ENCODE measurements at regions not wholly inside any gene's neighbourhood (a gene's known extent, or its start where the extent isn't known, plus 50 kb on each side); places are given as distances from the start of the nearest gene placed in this dataset.
"Not testable (repeated sequence)": the region's sequence is repeated elsewhere in the genome, so short reads cannot be mapped to it uniquely, and the experiment has no call there.

DNA sequence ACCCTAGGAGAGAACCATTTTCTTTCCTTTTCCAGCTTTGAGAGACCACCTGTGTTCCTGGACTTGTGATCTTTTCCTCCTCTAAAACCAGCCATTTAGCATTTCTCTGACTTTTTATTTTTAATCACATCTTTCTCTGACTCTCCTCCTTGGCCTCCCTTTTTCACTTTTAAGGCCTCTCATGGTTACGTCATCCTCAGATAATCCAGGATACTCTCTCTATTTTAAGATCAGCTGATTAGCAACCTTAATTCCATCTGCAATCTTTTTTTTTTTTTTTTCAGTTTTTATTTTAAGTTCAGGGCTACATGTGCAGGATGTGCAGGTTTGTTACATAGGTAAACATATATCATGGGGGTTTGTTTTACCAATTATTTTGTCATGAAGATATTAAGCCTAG, 54.0 kb downstream of the RFPL4B start:
- no peak for DNase-seq (ENCODE audit: low read depth in 2 of 2)

DNA sequence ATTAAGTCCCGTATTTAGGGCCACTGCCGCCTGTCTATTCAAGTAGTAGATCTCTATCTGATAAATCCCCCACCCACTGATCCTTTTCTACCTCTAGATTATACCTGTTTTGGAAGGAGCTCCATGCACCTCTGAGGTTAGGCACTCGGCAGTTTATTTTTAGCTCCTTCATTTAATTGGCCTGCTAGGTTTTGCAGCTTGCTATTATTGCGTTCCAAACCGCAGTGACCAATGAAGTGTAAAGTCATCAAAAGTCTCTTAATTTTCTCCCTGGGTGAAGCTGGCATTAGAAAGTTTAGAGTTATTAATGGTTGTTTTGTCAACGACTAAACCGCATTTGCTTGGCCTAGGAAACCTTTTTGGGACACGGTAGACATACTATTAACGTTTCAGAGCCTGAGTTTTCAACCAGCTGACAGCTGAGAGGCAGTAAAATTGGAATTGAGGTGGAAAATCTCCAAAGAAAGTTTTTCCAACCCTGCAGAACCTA, 60.0 kb downstream of the RFPL4B start:
- DNase-seq (ENCODE audit: low read depth in 2 of 2) = no peak

DNA sequence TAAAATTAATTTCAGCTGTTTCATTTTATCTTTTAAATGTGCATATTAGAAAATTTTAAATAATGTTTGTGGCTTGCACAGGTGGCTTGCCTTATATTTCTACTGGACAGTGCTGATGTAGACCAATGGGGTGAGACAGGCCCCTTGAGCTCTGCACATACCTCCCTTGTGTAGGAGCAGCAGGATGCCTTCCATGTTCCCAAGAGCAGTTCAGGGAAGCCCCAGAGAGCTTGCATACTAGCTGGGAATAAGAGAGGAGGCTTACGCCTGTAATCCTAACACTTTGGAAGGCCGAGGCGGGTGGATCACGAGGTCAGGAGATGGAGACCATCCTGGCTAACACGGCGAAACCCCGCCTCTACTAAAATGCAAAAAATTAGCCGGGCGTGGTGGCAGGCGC, 61.4 kb downstream of the RFPL4B start:
- no peak for DNase-seq (ENCODE audit: low read depth in 2 of 2)

DNA sequence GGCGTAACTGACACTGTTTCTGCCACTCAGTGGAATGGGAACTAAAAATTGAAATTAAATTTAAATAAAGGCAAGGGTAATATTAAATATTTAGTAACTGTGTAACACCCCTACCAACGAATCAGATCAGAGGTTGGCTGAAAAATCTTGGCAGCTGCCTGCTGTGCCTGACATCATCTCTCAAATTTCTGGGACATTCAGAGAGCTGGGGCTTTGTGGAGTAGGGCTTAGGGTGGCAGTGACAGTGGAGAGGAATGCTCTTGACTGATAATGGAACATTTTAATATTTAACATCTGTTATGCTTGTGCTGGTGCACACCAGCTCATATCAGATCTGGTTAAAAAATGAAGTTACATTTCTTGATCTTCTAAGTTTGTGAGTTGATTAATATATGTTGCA, 62.2 kb downstream of the RFPL4B start:
- no peak for DNase-seq (ENCODE audit: low read depth in 2 of 2)

DNA sequence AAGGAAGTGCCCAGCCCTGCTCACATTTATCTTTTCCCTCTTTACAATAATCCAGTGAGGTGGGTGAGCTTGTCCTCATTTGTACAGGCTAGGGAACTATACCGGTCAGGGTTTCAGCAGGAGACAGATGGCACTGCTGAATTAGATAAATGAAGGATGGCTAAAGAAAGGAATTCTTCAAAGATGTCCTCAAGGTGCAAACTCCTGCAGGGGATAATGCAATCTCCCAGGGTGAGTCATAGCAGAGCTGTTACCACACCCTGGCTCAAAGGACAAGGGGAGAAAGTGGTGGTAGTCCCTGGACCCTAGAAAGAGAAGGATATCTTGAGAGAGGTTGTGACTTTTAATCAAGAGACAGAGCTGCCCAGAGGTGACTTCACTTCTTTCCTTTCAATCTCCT, 66.7 kb downstream of the RFPL4B start:
- no peak for DNase-seq (ENCODE audit: low read depth in 2 of 2)

DNA sequence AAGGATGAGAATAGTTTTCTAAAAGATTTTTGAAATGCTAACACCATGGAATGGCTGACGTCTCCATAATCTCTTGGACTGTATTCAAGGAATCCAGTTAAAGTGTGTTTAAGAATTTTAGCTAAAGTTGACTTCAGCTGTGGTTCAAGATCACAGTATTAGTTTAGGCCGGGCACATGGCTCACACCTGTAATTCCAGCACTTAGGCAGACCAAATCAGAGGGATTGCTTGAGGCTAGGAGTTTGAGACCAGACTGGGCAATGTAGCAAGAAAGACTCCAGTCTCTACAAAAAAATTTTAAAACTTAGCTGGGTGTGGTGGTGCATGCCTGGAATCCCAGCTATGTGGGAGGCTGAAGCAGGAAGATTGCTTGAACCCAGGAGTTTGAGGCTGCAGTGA, 68.2 kb downstream of the RFPL4B start:
- no peak for DNase-seq (ENCODE audit: low read depth in 2 of 2)

DNA sequence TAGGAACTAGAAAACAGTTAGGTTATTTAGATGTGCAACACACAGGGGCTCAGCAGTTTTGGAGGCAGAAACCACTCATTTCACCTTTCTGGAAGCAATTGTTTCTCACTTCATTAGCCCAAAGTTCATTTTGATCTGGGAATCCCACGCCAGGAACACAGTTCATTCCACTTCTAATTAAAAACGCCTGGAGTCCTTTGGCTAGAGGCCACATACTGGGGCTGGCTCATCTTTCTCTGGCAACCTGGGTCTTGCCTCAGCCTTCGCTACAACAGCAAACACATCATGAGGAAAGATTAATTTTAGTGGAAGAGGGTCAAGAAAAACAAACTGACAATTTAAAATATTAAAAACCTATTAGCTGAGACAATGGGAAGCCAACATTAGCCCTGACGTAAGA, 69.7 kb downstream of the RFPL4B start:
- no peak for DNase-seq (ENCODE audit: low read depth in 2 of 2)

DNA sequence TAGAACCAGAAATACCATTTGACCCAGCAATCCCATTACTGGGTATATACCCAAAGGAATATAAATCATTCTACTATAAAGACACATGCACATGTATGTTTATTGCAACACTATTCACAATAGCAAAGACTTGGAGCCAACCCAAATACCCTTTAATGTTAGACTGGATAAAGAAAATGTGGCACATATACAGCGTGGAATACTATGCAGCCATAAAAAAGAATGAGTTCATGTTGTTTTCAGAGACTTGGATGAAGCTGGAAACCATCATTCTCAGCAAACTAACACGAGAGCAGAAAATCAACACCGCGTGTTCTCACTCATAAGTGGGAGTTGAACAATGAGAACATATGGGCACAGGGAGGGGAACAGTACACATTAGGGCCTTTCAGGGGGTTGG, 79.9 kb downstream of the RFPL4B start:
- DNase-seq (ENCODE audit: low read depth in 2 of 2) = not testable (repeated sequence)

DNA sequence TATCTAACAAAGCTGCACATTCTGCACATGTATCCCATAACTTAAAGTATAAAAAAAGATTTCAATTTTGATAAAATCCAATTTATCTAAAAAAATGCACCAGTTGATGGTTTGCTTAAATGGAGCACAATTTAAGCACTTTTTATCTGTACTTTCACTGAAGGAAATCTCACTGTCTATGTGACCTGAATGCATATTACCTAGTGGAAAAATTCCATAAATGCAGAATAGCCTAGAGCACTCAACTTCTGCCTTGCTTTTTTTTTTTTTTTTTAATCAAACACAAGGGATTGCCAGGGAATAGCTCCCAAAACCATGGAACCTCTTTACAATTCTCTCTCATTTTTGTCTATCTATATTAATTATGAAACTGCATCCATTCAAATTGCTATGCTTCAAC, 80.4 kb downstream of the RFPL4B start:
- DNase-seq (ENCODE audit: low read depth in 2 of 2) = no peak

DNA sequence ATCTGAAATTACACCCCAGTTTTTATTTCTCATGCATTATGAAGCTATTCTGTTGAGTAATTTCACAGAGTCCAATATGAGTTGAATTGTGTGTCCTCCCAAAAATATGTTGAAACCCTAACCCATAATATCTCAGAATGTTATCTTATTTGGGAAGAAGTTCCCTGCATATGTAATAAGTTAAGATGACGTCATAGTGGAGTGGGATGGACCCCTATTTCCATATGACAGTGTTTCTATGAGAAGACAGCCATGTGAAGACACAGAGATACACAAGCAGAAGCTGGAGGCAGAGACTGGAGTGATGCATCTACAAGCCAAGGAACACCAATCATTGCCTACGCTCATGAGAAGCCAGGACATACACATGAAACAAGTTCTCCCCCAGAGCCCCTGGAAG, 81.3 kb downstream of the RFPL4B start:
- DNase-seq (ENCODE audit: low read depth in 2 of 2) = no peak

DNA sequence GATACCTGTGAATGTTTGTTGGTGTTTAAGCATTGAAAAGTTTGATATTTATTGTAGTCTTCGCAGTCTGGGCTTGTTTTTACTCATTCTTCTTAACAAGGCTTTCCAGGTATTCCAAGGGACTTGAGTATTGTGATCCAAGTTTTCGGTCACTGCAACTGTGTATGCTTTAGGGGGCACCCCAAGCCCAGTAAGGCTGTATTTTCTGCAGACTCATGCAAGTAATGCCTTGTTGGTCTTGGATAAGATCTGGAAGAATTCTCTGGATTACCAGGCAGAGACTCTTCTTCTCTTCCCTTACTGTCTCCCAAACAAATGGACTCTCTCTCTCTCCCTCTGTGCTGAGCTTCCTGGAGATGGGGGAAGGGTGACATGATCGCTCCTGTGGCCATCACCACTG, 82.1 kb downstream of the RFPL4B start:
- DNase-seq (ENCODE audit: low read depth in 2 of 2) = no peak

DNA sequence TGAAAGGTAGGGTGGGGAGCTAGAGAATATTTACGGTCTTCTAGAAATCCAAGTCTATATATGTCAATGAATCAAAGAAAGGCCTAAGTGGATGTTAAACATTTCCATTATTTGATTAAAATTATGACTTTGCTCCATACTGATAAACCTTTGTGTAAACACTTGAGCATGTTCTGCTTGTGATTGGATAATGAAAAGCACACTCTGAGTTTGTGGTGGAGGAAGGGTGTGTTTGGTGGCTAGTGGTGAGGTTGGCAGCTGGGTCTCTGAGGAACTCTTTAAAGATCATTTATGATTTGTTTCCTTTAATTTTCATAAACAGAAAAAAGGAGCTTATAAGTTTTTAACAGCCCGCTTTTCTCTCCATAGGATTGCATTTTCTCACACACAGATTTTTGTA, 84.7 kb downstream of the RFPL4B start:
- no peak for DNase-seq (ENCODE audit: low read depth in 2 of 2)

DNA sequence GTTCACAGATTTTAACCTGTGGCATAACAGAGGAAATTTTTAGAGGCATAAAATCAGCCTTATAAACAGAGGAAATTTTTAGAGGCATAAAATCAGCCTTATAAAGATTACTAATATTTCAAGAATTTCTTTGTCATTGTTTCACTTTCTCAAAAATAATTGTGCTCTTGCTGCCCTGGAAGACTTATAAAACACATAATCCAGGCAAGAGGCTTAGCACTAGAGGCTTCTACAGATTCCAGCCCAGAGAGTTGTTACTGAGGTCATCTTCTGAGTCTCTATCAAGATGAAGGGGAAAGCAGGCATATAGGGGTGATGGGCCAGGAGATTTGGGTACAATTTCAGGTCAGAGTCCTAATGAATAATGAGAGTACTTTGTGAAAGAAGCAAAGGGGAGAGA, 85.7 kb downstream of the RFPL4B start:
- no peak for DNase-seq (ENCODE audit: low read depth in 2 of 2)

DNA sequence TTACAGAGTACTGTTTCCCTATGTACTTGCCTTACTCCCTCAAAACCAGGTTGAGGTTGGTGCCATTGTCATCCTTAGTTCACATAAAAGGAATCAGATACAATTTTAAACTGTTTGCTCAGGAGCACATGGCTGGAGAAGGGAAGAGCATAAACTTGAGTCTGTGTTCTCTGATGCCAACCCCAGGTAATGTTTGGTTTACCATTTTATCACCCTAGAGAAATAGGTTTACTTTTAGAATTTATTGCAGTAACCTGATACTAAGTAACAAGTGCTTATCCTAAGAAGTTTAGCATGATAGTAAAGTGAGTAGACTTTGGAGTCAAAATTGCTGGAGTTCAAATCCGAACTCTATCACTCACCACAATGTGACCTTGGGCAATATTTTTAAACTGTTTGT, 86.3 kb downstream of the RFPL4B start:
- no peak for DNase-seq (ENCODE audit: low read depth in 2 of 2)

DNA sequence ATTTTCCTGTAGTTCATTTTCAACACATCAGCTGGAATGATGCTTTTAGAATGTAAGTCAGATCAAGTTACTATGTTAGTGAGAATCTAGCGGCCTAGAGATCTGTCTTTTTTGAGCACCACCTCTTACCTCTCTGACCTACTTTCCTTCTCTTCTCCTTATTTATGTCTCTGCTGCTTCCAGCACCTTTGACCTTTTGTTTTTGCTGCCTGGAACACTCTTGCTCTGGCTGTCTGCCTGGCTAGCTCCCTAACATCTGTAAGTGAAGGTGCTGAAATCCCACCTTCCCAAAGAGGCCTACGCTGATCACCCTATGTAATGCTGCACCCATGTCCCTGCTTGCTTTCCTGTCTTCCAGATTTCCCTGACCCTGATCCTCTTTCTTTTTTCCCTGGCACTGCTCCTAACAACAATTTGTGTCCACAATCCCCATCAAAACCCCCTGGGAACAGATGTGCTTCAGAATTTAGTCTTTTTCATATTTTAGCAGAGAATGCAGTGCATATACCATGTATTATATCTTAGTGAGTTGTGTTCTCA, 87.8 kb downstream of the RFPL4B start:
- DNase-seq (ENCODE audit: low read depth in 2 of 2) = no peak

DNA sequence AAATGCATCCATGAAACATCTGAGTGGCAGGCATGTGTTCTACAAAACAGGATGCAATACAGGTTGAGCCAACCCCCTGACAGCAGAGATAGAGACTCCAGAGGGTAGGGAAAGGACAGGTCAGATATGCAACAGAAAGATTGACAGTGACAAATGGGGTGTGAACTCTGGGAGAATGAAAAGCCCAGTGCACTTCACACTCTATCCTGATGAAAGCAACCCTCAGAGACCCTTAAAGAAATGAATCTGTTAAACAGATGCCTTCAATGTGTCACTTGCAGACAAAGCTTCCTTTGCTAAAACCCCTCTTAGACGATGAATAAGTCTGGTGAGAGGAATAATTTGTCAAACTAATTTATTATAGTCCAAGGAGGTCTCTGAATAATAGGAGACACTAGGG, 89.9 kb downstream of the RFPL4B start:
- no peak for DNase-seq (ENCODE audit: low read depth in 2 of 2)

DNA sequence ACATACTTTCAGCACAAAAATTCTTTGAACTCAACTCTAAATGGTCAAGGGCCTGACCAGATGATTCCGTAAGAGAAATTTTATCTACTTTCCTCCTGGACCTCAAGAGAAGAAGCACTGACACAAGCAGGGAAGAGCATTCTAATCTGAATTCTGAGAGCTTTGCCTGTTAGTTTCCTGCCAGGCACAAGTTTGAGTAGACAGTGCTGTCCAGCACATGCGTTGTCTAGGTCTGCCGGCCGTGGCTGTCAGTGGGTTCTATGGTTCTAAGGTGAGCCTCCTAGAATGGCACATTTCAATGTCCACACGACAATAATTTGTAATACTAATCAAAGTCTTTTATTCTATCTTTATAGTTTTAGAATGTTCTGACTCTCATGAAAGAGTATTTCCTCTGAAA, 91.9 kb downstream of the RFPL4B start:
- DNase-seq (ENCODE audit: low read depth in 2 of 2) = no peak

DNA sequence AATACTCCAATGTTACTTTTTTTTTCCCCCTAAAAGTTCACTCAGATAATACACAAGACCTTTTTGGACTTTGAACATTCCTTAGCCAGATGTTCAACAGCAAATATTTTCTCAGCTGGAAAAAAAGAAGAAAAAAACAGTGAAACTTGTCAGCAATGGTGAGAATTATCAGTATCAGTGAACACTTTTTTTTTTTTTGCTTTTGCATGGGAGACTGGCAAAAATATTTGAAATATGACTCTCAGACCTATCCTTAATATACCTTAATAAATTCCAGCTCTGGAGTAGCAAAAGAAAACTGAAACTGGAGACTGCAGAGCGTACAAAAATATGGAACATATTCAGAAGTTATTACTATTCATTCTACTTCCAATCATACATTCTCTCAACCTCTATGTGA, 92.3 kb downstream of the RFPL4B start:
- DNase-seq (ENCODE audit: low read depth in 2 of 2) = no peak

DNA sequence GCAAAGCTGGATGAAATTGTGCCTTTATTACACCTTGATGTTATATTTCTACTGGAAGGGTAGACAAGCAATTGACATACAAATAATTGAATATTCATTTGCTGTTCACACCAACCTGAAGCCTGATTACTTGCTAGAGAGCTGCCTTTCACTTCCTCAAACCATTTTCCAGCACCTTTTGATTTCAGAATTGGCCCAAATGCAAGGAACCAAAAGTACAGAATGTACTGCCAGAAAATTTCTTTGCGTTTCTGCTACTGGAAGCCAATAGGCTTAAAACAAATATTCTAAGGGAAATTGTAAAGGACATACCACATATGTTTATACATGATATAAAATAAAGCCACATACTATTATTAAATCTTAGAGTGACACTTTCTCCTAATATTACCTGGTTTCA, 94.5 kb downstream of the RFPL4B start:
- no peak for DNase-seq (ENCODE audit: low read depth in 2 of 2)

DNA sequence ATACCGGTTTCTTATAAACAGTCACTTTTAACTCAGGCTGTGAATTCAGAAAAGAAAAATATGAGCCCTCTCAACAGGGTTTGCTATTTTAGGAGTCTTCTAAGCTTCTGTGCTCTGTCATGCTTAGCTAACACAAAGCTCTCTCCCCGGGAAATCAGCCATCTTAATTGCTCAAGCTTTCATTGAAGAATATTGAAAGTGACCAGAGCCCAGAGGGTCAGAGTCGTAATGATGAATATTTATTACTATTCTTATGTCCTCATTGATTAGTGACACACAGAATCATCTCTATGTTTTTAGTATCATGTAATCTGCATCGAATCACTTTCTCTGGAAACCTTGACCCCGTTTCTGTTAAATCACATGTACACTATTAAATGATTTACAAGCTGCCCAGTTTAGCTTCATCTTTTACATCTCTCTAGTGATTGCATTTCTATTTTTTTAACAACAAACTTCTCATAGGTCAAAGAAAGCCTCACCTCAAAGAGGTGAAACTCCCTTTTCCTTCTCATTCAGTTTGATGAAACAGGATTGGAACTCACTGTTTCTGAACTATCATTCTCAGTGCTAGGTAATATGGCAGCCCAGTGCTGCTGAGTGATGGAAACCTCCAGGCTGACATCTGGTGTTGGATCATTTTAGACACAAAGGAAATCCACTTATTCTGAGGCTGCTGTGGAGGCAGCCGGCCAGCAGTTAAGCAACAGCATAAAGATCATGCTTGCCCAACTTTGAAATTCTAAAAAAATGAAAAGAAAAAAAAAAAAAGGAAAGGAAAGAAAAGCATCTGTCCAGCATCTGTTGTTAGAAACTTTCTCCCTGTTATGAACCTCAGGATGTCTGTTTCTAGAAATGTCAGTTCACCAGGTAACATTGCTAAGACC, 96.3 kb downstream of the RFPL4B start:
- no peak for DNase-seq (ENCODE audit: low read depth in 2 of 2)

DNA sequence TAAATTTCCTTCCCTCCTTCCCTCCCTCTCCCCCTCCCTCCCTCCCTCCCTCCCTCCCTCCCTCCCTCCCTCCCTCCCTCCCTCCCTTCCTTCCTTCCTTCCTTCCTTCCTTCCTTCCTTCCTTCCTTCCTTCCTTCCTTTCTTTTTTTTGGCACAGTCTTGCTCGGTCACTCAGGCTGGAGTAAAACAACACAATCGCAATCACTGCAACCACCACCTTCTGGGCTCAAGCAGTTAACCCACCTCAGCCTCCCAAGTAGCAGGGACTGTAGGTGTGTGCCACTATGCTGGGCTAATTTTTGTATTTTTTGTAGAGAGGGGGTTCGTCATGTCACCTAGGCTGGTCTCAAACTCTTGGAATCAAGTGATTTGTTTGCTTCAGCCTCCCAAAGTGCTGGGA, 101.7 kb downstream of the RFPL4B start:
- DNase-seq (ENCODE audit: low read depth in 2 of 2) = not testable (repeated sequence)

DNA sequence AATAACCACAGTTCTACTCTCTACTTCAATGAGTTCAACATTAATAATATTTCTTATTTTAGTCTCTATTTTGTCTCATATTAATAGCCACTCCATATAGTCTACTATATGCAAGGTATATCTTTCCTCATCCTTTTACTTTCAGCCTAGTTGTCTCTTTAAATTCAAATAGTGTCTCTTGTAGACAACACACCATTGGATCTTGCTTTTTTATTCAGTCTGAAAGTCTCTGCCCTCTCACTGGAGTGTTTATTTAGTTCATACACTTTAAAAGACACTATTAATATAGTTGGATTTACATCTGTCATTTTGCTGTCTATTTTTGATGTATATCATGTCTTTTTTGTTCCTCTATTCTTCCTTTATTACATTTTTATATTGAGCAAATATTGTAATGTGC, 103.5 kb downstream of the RFPL4B start:
- DNase-seq (ENCODE audit: low read depth in 2 of 2) = no peak

DNA sequence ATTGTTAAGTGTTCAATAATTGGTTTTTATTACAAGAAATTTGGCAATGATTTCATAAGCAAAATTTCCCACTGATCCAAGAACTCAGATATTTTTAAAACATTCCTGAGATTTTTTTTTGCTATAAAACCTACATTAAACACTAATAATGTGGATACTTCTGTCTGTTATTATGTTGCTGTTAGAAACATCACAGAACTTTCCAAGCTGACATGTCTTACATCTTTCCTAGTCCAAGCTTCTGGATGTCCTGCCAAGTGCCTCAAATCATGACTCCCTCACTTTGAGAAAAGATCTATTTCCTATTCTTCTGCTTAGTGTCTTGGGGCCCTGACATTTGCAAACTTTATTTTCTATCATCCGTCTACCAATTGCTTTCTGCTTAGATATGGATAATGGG, 110.8 kb downstream of the RFPL4B start:
- DNase-seq (ENCODE audit: low read depth in 2 of 2) = no peak

All from stimulated activated CD8-positive, alpha-beta memory T cell treated with anti-CD3 and anti-CD28 coated beads, Interleukin-15, amount 100 ng/mL, for 48 hours (primary cell).